ENCODE measurements at regions not wholly inside any gene's neighbourhood (a gene's known extent, or its start where the extent isn't known, plus 50 kb on each side); places are given as distances from the start of the nearest gene placed in this dataset.

GRCh38 chr1:62926681-62927252 is 142.8 kb downstream of the ATG4C start:
- no peaks in the 10 kb centered on the region for H3K36me3 ChIP-seq (ENCODE audit: insufficient read depth)
- no peak overlapping the region for H3K27ac ChIP-seq (ENCODE audit: low read depth)
- DNase-seq (ENCODE audit: low spot score) (no peak), ATAC-seq (no peak)
- H3F3A ChIP-seq (replicated peaks; ENCODE audit: low read depth) = no peaks in the 10 kb centered on the region
- TF ChIP-seq NANOG (IDR thresholded peaks at IDR 0.05; ENCODE audit: borderline replicate concordance) (no peak), JUNB (IDR thresholded peaks at IDR 0.05; ENCODE audit: unreplicated experiment) (no peak), POLR2AphosphoS5 (IDR thresholded peaks at IDR 0.05; ENCODE audit: low read depth) (no peak)
- TF ChIP-seq, protein P1, sequence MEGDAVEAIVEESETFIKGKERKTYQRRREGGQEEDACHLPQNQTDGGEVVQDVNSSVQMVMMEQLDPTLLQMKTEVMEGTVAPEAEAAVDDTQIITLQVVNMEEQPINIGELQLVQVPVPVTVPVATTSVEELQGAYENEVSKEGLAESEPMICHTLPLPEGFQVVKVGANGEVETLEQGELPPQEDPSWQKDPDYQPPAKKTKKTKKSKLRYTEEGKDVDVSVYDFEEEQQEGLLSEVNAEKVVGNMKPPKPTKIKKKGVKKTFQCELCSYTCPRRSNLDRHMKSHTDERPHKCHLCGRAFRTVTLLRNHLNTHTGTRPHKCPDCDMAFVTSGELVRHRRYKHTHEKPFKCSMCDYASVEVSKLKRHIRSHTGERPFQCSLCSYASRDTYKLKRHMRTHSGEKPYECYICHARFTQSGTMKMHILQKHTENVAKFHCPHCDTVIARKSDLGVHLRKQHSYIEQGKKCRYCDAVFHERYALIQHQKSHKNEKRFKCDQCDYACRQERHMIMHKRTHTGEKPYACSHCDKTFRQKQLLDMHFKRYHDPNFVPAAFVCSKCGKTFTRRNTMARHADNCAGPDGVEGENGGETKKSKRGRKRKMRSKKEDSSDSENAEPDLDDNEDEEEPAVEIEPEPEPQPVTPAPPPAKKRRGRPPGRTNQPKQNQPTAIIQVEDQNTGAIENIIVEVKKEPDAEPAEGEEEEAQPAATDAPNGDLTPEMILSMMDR (conservative IDR thresholded peaks at IDR 0.05; ENCODE audit: low read depth in 2 of 2) = peak; percentile 37 to 57
- TF ChIP-seq, protein P2, sequence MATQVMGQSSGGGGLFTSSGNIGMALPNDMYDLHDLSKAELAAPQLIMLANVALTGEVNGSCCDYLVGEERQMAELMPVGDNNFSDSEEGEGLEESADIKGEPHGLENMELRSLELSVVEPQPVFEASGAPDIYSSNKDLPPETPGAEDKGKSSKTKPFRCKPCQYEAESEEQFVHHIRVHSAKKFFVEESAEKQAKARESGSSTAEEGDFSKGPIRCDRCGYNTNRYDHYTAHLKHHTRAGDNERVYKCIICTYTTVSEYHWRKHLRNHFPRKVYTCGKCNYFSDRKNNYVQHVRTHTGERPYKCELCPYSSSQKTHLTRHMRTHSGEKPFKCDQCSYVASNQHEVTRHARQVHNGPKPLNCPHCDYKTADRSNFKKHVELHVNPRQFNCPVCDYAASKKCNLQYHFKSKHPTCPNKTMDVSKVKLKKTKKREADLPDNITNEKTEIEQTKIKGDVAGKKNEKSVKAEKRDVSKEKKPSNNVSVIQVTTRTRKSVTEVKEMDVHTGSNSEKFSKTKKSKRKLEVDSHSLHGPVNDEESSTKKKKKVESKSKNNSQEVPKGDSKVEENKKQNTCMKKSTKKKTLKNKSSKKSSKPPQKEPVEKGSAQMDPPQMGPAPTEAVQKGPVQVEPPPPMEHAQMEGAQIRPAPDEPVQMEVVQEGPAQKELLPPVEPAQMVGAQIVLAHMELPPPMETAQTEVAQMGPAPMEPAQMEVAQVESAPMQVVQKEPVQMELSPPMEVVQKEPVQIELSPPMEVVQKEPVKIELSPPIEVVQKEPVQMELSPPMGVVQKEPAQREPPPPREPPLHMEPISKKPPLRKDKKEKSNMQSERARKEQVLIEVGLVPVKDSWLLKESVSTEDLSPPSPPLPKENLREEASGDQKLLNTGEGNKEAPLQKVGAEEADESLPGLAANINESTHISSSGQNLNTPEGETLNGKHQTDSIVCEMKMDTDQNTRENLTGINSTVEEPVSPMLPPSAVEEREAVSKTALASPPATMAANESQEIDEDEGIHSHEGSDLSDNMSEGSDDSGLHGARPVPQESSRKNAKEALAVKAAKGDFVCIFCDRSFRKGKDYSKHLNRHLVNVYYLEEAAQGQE (IDR thresholded peaks at IDR 0.05; ENCODE audit: unreplicated experiment) = no peak
- Mint-ChIP-seq H3K27ac (no peak overlapping the region), H3K27me3 (ENCODE audit: insufficient read depth, low read depth, poor library complexity) (peaks cover 2% of the 10 kb centered on the region), H3K9me3 (no peaks in the 10 kb centered on the region), H3K36me3 (ENCODE audit: low read depth) (no peaks in the 10 kb centered on the region), H3K4me3 (no peak overlapping the region), H3K4me1 (no peaks in the 10 kb centered on the region)
- H4K20me1 ChIP-seq (replicated peaks; ENCODE audit: insufficient read depth) = no peaks in the 10 kb centered on the region
- no peaks in the 10 kb centered on the region for H3K27me3 ChIP-seq (ENCODE audit: insufficient read depth)
- no peak overlapping the region for H3K4me2 ChIP-seq
- H3K4me1 ChIP-seq (ENCODE audit: insufficient read depth) = no peaks in the 10 kb centered on the region
- H3K79me2 ChIP-seq (replicated peaks; ENCODE audit: insufficient read depth) = no peaks in the 10 kb centered on the region
- no peak overlapping the region for H3K4me3 ChIP-seq
- H2AFZ ChIP-seq = peak overlapping the region; percentile 19; the same call in 1 of the 2 replicates
- no peaks in the 10 kb centered on the region for H3K9me2 ChIP-seq (ENCODE audit: insufficient read depth)

- no peak overlapping the region for H3K4me3 Mint-ChIP-seq
- Histone ChIP-seq H3K4me3 (no peak overlapping the region), H4K20me1 (replicated peaks; ENCODE audit: insufficient read depth) (no peaks in the 10 kb centered on the region), H3K36me3 (ENCODE audit: insufficient read depth) (no peaks in the 10 kb centered on the region), H3F3A (replicated peaks; ENCODE audit: low read depth) (no peaks in the 10 kb centered on the region), H3K79me2 (replicated peaks; ENCODE audit: insufficient read depth) (no peaks in the 10 kb centered on the region), H3K27me3 (ENCODE audit: insufficient read depth) (no peaks in the 10 kb centered on the region), H3K4me2 (no peak overlapping the region), H3K4me1 (ENCODE audit: insufficient read depth) (no peaks in the 10 kb centered on the region), H2AFZ (no peak overlapping the region), H3K9me2 (ENCODE audit: insufficient read depth) (no peaks in the 10 kb centered on the region), H3K27ac (ENCODE audit: low read depth) (no peak overlapping the region)
- TF ChIP-seq ZNF331 (CRISPR knock-in tag; IDR thresholded peaks at IDR 0.05; ENCODE audit: low read depth) (no peak), POLR2AphosphoS5 (IDR thresholded peaks at IDR 0.05; ENCODE audit: low read depth) (no peak)
- no peaks in the 10 kb centered on the region for H3K4me1 Mint-ChIP-seq
- H3K9me3 Mint-ChIP-seq = no peaks in the 10 kb centered on the region
- no peak overlapping the region for H3K27ac Mint-ChIP-seq
- H3K36me3 Mint-ChIP-seq (ENCODE audit: low read depth) = no peaks in the 10 kb centered on the region
- ATAC-seq (no peak), DNase-seq (ENCODE audit: low spot score) (no peak)
- no peaks in the 10 kb centered on the region for H3K27me3 Mint-ChIP-seq (ENCODE audit: insufficient read depth, low read depth, poor library complexity)
Observed at GRCh38 chr1:62928885-62929284, 145.0 kb downstream of the ATG4C start.
